Activated naive CD4-positive, alpha-beta T cell treated with anti-CD3 and anti-CD28 coated beads for 36 hours (primary cell): ENCODE measurements at regions not wholly inside any gene's neighbourhood (a gene's known extent, or its start where the extent isn't known, plus 50 kb on each side); places are given as distances from the start of the nearest gene placed in this dataset.

Experiments used
- CTCF ChIA-PET: fragments of 350-600 bp; sonication (Branson Sonifier 250); formaldehyde crosslinking; loops from one replicate; lab custom pipeline; 2021; ENCODE audit warnings: antibody characterized with exemption; lab: Charles Lee
- DNase-seq: peaks from one replicate; pipeline ENCODE4 v3.0.0-alpha.2; 2020
- H3K27ac Mint-ChIP-seq: one replicate; pipeline ENCODE4 v1.8.0; 2021; ENCODE audit warnings: mild to moderate bottlenecking, mixed read lengths
- H3K27me3 Mint-ChIP-seq: one replicate; pipeline ENCODE4 v1.8.0; 2021; ENCODE audit warnings: low read depth, mixed read lengths
- H3K36me3 Mint-ChIP-seq: one replicate; pipeline ENCODE4 v1.8.0; 2021; ENCODE audit warnings: low read depth, mixed read lengths
- H3K4me1 Mint-ChIP-seq: one replicate; pipeline ENCODE4 v1.8.0; 2021; ENCODE audit warnings: low read depth, mixed read lengths
- H3K4me3 Mint-ChIP-seq: one replicate; pipeline ENCODE4 v1.8.0; 2021; ENCODE audit warnings: mild to moderate bottlenecking, moderate library complexity, mixed read lengths
- H3K9me3 Mint-ChIP-seq: one replicate; pipeline ENCODE4 v1.8.0; 2021; ENCODE audit warnings: mixed read lengths
- intact Hi-C: fragments of 100-400 bp; cut with micrococcal nuclease; formaldehyde crosslinking; loops from one replicate; pipeline ENCODE4 v1.15.1; 2023

DNA sequence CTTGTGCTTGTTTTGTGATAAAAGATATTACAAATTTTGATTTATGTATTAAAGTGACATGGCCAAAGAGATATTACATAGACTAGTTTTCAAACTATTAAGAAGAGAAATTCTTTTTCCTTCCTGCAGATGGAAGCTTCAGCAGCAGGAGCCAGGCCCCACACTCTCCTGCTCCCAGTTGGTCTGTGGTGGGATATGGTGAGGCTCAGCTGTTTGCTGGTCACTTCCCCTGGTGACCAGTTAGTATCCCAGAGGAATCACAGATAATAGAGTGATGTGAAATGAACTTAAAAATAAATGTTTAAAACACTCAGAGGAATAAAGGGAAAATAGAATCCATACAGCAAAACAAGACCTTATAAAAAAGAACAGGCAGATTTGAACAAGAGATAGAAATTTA lies 154.7 kb downstream of the KTN1 start:
- intact Hi-C loops, result loop anchor here (5.0 to 10.0 kb wide), 3 partner anchors 83 to 380 kb away; partner anchors contain the start of gene PELI2
- CTCF ChIA-PET, result interaction anchor here (1.1 to 1.5 kb wide), 2 partner anchors 605 to 740 kb away, joined by 6 to 8 read pairs; no protein-coding TSS in a partner anchor
- DNase-seq, result no peak
- H3K4me1 Mint-ChIP-seq, result no peaks in the 10 kb centered on the region
- no peaks in the 10 kb centered on the region for H3K27me3 Mint-ChIP-seq
- no peak overlapping the region for H3K27ac Mint-ChIP-seq
- peaks cover 2% of the 10 kb centered on the region for H3K9me3 Mint-ChIP-seq
- H3K4me3 Mint-ChIP-seq, result no peak overlapping the region
- no peaks in the 10 kb centered on the region for H3K36me3 Mint-ChIP-seq

GRCh38 chr14:55739967-55740648 lies 160.1 kb downstream of the KTN1 start:
- no peak for DNase-seq
- CTCF ChIA-PET, result interaction anchor here (0.7 to 1.2 kb wide), 3 partner anchors 8 to 356 kb away, joined by 3 to 4 read pairs (median 3); no protein-coding TSS in a partner anchor
- no peaks in the 10 kb centered on the region for H3K27me3 Mint-ChIP-seq

GRCh38 chr14:55740649-55740989 lies 160.6 kb downstream of the KTN1 start:
- no peak overlapping the region for H3K4me3 Mint-ChIP-seq
- CTCF ChIA-PET, result interaction anchor here (1.1 to 1.2 kb wide), 2 partner anchors 8 to 10 kb away, joined by 3 to 4 read pairs; no protein-coding TSS in a partner anchor

More at GRCh38 chr14:55739967-55740648, 160.1 kb downstream of the KTN1 start:
- intact Hi-C loops, result loop anchor here (10.0 kb wide), 2 partner anchors 165 to 375 kb away; partner anchors contain the start of gene PELI2
- no peaks in the 10 kb centered on the region for H3K36me3 Mint-ChIP-seq
- no peaks in the 10 kb centered on the region for H3K4me1 Mint-ChIP-seq
- H3K4me3 Mint-ChIP-seq, result no peak overlapping the region
- H3K9me3 Mint-ChIP-seq, result peaks cover 2% of the 10 kb centered on the region
- H3K27ac Mint-ChIP-seq, result no peak overlapping the region

GRCh38 chr14:55741240-55741639 lies 161.2 kb downstream of the KTN1 start:
- Mint-ChIP-seq H3K4me3 (no peak overlapping the region), H3K27me3 (no peaks in the 10 kb centered on the region), H3K36me3 (no peaks in the 10 kb centered on the region), H3K9me3 (peaks cover 2% of the 10 kb centered on the region), H3K27ac (no peak overlapping the region), H3K4me1 (no peaks in the 10 kb centered on the region)
- no peak for DNase-seq
- CTCF ChIA-PET, result no interaction called here
- intact Hi-C loops, result no loop called here

More at GRCh38 chr14:55740649-55740989, 160.6 kb downstream of the KTN1 start:
- Mint-ChIP-seq H3K27ac (no peak overlapping the region), H3K9me3 (peaks cover 2% of the 10 kb centered on the region), H3K36me3 (no peaks in the 10 kb centered on the region), H3K4me1 (no peaks in the 10 kb centered on the region), H3K27me3 (no peaks in the 10 kb centered on the region)
- intact Hi-C loops, result no loop called here
- DNase-seq, result no peak

DNA sequence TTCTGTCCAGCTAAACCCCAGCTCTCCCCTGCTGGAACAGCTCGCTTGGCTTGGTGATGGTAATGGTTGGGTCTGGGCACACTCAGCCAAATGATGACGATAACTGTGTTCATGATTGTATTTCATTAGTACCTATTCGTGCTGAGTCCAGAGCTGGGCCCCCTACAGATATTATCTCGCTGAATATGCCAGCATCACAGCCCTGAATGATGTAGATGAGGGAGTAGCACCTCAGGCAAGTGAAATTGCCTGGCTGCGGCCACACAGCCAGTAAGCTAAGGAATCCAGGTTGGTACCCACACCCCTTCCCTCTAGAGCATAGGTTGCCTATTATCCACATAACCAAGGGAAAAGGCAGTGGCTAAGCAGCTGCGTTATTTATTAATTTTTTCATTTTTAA lies 163.5 kb downstream of the KTN1 start:
- intact Hi-C loops, result no loop called here
- Mint-ChIP-seq H3K4me1 (no peaks in the 10 kb centered on the region), H3K4me3 (no peak overlapping the region), H3K36me3 (no peaks in the 10 kb centered on the region), H3K27me3 (no peaks in the 10 kb centered on the region), H3K27ac (no peak overlapping the region), H3K9me3 (no peaks in the 10 kb centered on the region)
- DNase-seq, result no peak
- CTCF ChIA-PET, result interaction anchor here (0.6 to 1.2 kb wide), 2 partner anchors 12 to 507 kb away, joined by 3 to 4 read pairs; no protein-coding TSS in a partner anchor

DNA sequence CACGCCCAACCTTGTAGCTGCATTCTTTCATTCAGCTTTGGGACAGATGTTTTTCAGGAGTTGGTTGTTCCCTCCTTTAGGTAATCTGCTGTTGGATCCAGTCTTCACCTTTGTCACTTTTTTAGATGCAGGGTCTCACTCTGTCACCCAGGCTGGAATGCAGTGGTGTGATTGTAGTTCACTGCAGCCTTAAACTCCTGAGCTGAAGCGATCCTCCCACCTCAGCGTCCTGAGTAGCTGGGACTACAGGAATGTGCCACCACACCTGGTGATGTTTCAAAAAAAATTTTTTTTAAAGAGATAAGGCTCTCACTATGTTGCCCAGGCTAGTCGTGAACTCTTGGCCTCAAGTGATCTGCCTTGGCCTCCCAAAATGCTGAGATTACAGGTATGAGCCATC lies 164.3 kb downstream of the KTN1 start:
- Mint-ChIP-seq H3K4me1 (no peaks in the 10 kb centered on the region), H3K4me3 (no peak overlapping the region), H3K27me3 (no peaks in the 10 kb centered on the region), H3K36me3 (no peaks in the 10 kb centered on the region), H3K9me3 (no peaks in the 10 kb centered on the region), H3K27ac (no peak overlapping the region)
- intact Hi-C loops, result no loop called here
- CTCF ChIA-PET, result interaction anchor here (0.6 kb wide), 1 partner anchor 508 kb away, joined by 3 read pairs; no protein-coding TSS in a partner anchor
- no peak for DNase-seq

DNA sequence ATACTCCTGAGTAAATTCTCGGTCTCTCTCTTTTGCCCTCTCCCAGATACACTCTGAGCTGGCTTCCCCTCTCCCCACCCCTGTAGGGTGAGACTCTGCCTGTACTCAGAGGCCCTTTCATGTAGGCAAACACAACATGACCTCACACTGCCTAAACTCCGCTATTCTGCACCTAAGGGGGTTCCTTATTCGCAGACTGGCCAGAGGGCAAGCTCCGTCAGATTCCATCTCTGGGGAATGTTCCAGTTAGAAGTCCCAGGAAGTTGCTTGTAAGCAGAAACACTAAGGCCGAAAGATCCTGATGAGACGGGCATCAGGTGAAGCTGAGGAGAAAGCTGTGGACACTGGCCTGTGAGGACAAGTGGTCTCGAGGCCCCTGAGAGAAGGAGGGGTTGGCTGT lies 165.9 kb downstream of the KTN1 start:
- intact Hi-C loops, result no loop called here
- Mint-ChIP-seq H3K4me3 (no peak overlapping the region), H3K9me3 (no peaks in the 10 kb centered on the region), H3K36me3 (no peaks in the 10 kb centered on the region), H3K27ac (no peak overlapping the region), H3K27me3 (no peaks in the 10 kb centered on the region), H3K4me1 (no peaks in the 10 kb centered on the region)
- no peak for DNase-seq
- CTCF ChIA-PET, result no interaction called here

GRCh38 chr14:55746558-55746957 lies 166.6 kb downstream of the KTN1 start:
- no peak overlapping the region for H3K4me3 Mint-ChIP-seq
- H3K9me3 Mint-ChIP-seq, result no peaks in the 10 kb centered on the region
- no peak overlapping the region for H3K27ac Mint-ChIP-seq
- intact Hi-C loops, result no loop called here
- DNase-seq, result no peak
- CTCF ChIA-PET, result no interaction called here
- H3K27me3 Mint-ChIP-seq, result no peaks in the 10 kb centered on the region
- H3K4me1 Mint-ChIP-seq, result no peaks in the 10 kb centered on the region
- no peaks in the 10 kb centered on the region for H3K36me3 Mint-ChIP-seq

DNA sequence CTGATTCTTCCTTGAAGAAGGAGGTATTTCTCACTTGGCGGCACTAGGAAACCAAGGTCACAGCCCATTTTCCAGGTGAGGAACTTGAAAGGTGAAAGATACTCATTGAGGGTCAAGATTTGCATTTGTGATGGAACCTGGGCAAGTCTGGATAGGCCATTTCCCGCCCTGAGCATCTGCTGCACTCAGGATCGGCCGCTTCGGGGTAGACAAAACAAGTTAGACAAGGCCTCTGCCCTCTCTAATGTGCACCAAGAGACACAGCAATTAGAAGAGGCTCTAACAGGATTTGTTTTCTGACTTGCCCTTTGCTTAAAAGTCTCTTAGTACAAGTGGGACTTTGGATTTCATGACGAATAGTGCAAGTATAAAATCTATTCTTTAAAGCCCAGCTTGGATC lies 167.2 kb downstream of the KTN1 start:
- H3K27me3 Mint-ChIP-seq, result no peaks in the 10 kb centered on the region
- CTCF ChIA-PET, result interaction anchor here (0.7 kb wide), 1 partner anchor 147 kb away, joined by 3 read pairs; no protein-coding TSS in a partner anchor
- no peak for DNase-seq
- no peaks in the 10 kb centered on the region for H3K36me3 Mint-ChIP-seq
- intact Hi-C loops, result no loop called here
- H3K4me3 Mint-ChIP-seq, result no peak overlapping the region
- H3K9me3 Mint-ChIP-seq, result no peaks in the 10 kb centered on the region
- H3K4me1 Mint-ChIP-seq, result no peaks in the 10 kb centered on the region
- no peak overlapping the region for H3K27ac Mint-ChIP-seq

- Mint-ChIP-seq H3K27ac (no peak overlapping the region), H3K9me3 (no peaks in the 10 kb centered on the region), H3K4me3 (no peak overlapping the region), H3K27me3 (no peaks in the 10 kb centered on the region), H3K4me1 (no peaks in the 10 kb centered on the region), H3K36me3 (no peaks in the 10 kb centered on the region)
- intact Hi-C loops, result no loop called here
- DNase-seq, result no peak
- CTCF ChIA-PET, result no interaction called here
Measured at GRCh38 chr14:55749201-55749812, 169.3 kb downstream of the KTN1 start.

DNA sequence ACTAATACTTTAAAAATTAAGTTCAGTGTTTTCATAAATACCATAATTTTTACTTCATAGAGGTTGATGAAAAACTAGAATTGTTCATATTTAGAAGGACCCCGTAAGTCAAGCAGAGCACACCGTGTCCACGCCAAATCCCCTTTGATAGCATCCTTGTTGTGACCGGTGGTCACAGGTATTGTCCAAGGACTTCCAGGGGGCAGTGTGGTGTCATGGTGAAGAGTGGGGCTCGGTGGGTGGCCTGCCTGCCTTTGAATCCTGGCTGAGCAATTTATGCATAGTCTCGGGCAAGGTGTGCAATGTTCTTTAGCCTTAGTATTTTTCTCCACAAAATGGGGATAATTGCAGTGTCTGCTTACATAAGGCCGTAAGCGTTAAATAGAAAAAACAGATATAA lies 169.9 kb downstream of the KTN1 start:
- intact Hi-C loops, result no loop called here
- no peak overlapping the region for H3K4me3 Mint-ChIP-seq
- no peaks in the 10 kb centered on the region for H3K9me3 Mint-ChIP-seq
- CTCF ChIA-PET, result no interaction called here
- no peaks in the 10 kb centered on the region for H3K4me1 Mint-ChIP-seq
- H3K27ac Mint-ChIP-seq, result no peak overlapping the region
- no peaks in the 10 kb centered on the region for H3K27me3 Mint-ChIP-seq
- no peak for DNase-seq
- no peaks in the 10 kb centered on the region for H3K36me3 Mint-ChIP-seq

DNA sequence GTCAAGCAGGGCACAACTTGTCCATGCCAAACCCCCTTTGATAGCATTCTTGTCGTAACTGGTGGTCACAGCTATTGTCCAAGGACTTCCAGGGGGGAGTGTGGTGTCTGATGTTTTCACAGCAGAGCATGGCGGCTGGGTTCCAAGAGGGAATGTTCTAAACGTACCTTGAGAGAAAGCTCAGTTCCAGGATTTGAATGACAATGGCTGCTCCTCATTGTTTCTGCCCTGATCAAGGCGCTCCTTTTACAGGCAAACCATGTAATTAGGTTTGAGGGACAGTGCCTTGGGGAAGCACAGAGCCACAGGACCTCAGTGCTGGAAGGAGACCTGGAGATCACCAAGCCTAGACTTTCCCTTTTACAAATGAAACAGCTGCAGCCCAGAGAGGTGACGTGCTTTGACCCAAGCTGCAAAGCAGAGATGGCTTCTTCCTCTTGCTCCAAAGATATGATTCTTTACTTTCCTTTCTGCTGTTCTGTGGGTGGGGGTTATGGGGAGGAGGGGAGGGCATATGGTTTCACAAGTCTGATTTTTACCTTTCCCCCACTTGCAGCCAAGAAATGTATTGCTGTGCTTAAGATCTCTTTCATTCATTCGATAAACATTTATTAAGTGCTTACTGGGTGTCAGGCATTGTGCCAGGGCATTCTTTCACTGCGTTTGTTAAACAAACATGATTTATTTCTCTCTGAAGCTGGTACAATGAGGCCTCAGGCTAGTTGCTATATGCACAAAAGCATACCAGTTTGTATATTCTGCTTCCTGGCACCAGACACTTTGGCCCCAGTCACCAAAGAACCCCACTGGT lies 172.8 kb downstream of the KTN1 start:
- Mint-ChIP-seq H3K4me3 (no peak overlapping the region), H3K36me3 (no peaks in the 10 kb centered on the region), H3K27me3 (no peaks in the 10 kb centered on the region), H3K9me3 (no peaks in the 10 kb centered on the region), H3K4me1 (no peaks in the 10 kb centered on the region), H3K27ac (no peak overlapping the region)
- intact Hi-C loops, result no loop called here
- CTCF ChIA-PET, result interaction anchor here (0.5 kb wide), 1 partner anchor 564 kb away, joined by 4 read pairs; no protein-coding TSS in a partner anchor
- no peak for DNase-seq
